A549 (cell line): ENCODE measurements at regions not wholly inside any gene's neighbourhood (a gene's known extent, or its start where the extent isn't known, plus 50 kb on each side); places are given as distances from the start of the nearest gene placed in this dataset.
A peak's percentile ranks its signal among the peaks of the same experiment; 100 is the strongest.

Experiments
- ATAC-seq, 2 experiments: fragments of 200-7000 bp in 1 of 2; fragments of >200 bp in 1 of 2; cut with Nextera tagmentation in 1 of 2; cut with Tn5 transposase in 1 of 2; 3 replicates each; pipeline versions ENCODE4 v1.8.0 to v1.9.1; 2018 to 2020; ENCODE audit warnings: mild to moderate bottlenecking in 1 of 2, moderate library complexity in 1 of 2
- CTCF ChIA-PET: fragments of 300-600 bp; sonication (Branson Sonifier 250); formaldehyde crosslinking; extraction: SDS; loops from one replicate; lab custom pipeline; 2021; ENCODE audit warnings: antibody characterized with exemption, inconsistent platforms; lab: Yijun Ruan, JAX
- POLR2A ChIA-PET: fragments of 350-600 bp; formaldehyde crosslinking; extraction: SDS; loops from one replicate; lab custom pipeline; 2021; ENCODE audit warnings: antibody characterized with exemption, inconsistent platforms; lab: Yijun Ruan, JAX
- DNase-seq, 2 experiments: peaks; one replicate each; pipeline versions ENCODE4 v3.0.0 to v3.0.0-alpha.2; 2011 to 2016; ENCODE audit warnings: low read depth in 1 of 2, low spot score in 1 of 2
- FAIRE-seq: peaks from 2 replicates; lab custom pipeline; 2011; peaks lifted over from hg19 to GRCh38; lab: Jason Lieb, UNC
- H3K27ac ChIP-seq, 2 experiments: fragments of >200 bp; sonication (Bioruptor Twin); formaldehyde crosslinking; 3 replicates each; pipeline ENCODE4 v1.5.1; 2016 to 2017
- H3K4me1 ChIP-seq: fragments of >200 bp; sonication (Bioruptor Twin); formaldehyde crosslinking; 3 replicates; pipeline ENCODE4 v1.6.1; 2016
- H3K4me2 ChIP-seq: fragments of >200 bp; sonication (Bioruptor Twin); formaldehyde crosslinking; 3 replicates; pipeline ENCODE4 v1.6.1; 2016
- H3K4me3 ChIP-seq: fragments of >200 bp; sonication (Bioruptor Twin); formaldehyde crosslinking; 3 replicates; pipeline ENCODE4 v1.5.1; 2016
- H3K9me3 ChIP-seq: fragments of >200 bp; sonication (Bioruptor Twin); formaldehyde crosslinking; 3 replicates; pipeline ENCODE4 v1.6.1; 2016
- ATOH8 ChIP-seq: fragments of 250-450 bp; sonication (Bioruptor Pico); IDR thresholded peaks from 2 replicates; pipeline ENCODE4 v1.5.0; 2020; ENCODE audit warnings: low read depth, mild to moderate bottlenecking, moderate library complexity
- BCL3 ChIP-seq: fragments of >200 bp; sonication (Bioruptor Twin); formaldehyde crosslinking; IDR thresholded peaks from 3 replicates; pipeline ENCODE4 v1.6.1; 2016
- CEBPB ChIP-seq, 2 experiments: fragments of >200 bp in 1 of 2; sonication (Bioruptor Twin) in 1 of 2; formaldehyde crosslinking in 1 of 2; IDR thresholded peaks; 2 replicates each; pipeline ENCODE4 v1.6.1; 2012 to 2016
- E2F6 ChIP-seq: IDR thresholded peaks from 2 replicates; pipeline ENCODE4 v1.6.1; 2012; ENCODE audit warnings: low read depth, borderline replicate concordance
- EHF ChIP-seq: fragments of 250-450 bp; sonication (Bioruptor Pico); IDR thresholded peaks from 2 replicates; pipeline ENCODE4 v1.5.0; 2020; ENCODE audit warnings: mild to moderate bottlenecking
- EP300 ChIP-seq, 2 experiments: fragments of >200 bp; sonication (Bioruptor Twin); formaldehyde crosslinking; IDR thresholded peaks; 2 replicates in 1 of 2; 3 replicates in 1 of 2; pipeline ENCODE4 v1.6.1; 2016 to 2017
- ESRRA ChIP-seq: fragments of 150-350 bp; IDR thresholded peaks from 2 replicates; pipeline ENCODE4 v1.6.1; 2014; ENCODE audit warnings: mild to moderate bottlenecking, low read length, borderline replicate concordance
- FOSL2 ChIP-seq, 2 experiments: fragments of 450-650 bp in 1 of 2; fragments of >200 bp in 1 of 2; sonication (Bioruptor Twin) in 1 of 2; formaldehyde crosslinking; IDR thresholded peaks; 2 replicates each; pipeline versions ENCODE4 v1.5.0 to v1.6.1; 2016 to 2020; ENCODE audit warnings: mild to moderate bottlenecking in 1 of 2, moderate library complexity in 1 of 2
- FOXS1 ChIP-seq: fragments of 250-450 bp; sonication (Bioruptor Pico); IDR thresholded peaks from 2 replicates; pipeline ENCODE4 v1.5.0; 2020; ENCODE audit warnings: mild to moderate bottlenecking, moderate library complexity
- GATA3 ChIP-seq: IDR thresholded peaks from 2 replicates; pipeline ENCODE4 v1.6.1; 2012; ENCODE audit warnings: borderline replicate concordance
- HEYL ChIP-seq: fragments of 250-450 bp; sonication (Bioruptor Pico); IDR thresholded peaks from 2 replicates; pipeline ENCODE4 v1.8.0; 2021; ENCODE audit warnings: mild to moderate bottlenecking, moderate library complexity
- HOXB13 ChIP-seq: fragments of 250-450 bp; sonication (Bioruptor Pico); IDR thresholded peaks from 2 replicates; pipeline ENCODE4 v1.5.0; 2020; ENCODE audit warnings: low read depth, mild to moderate bottlenecking, moderate library complexity
- HOXB5 ChIP-seq: fragments of 250-450 bp; sonication (Bioruptor Pico); IDR thresholded peaks from 2 replicates; pipeline ENCODE4 v1.5.0; 2020; ENCODE audit warnings: mild to moderate bottlenecking, moderate library complexity
- JUN ChIP-seq, 2 experiments: fragments of >200 bp; sonication (Bioruptor Twin); formaldehyde crosslinking; IDR thresholded peaks; 2 replicates in 1 of 2; 3 replicates in 1 of 2; pipeline ENCODE4 v1.6.1; 2016 to 2017
- JUNB ChIP-seq: fragments of >200 bp; sonication (Bioruptor Twin); formaldehyde crosslinking; IDR thresholded peaks from 2 replicates; pipeline ENCODE4 v1.6.1; 2016
- KDM5A ChIP-seq: fragments of 200-600 bp; sonication (generic); IDR thresholded peaks from 2 replicates; pipeline ENCODE4 v1.6.1; 2016; ENCODE audit warnings: antibody characterized with exemption, mild to moderate bottlenecking
- MAX ChIP-seq: IDR thresholded peaks from 2 replicates; pipeline ENCODE4 v1.6.1; 2012
- NR3C1 ChIP-seq: fragments of >200 bp; sonication (Bioruptor Twin); formaldehyde crosslinking; IDR thresholded peaks from 3 replicates; pipeline ENCODE4 v1.6.1; 2017
- PHF8 ChIP-seq: fragments of 200-600 bp; sonication (generic); IDR thresholded peaks from 2 replicates; pipeline ENCODE4 v1.6.1; 2016; ENCODE audit warnings: low read depth, mild to moderate bottlenecking, antibody characterized with exemption, moderate library complexity, borderline replicate concordance
- POLR2AphosphoS2 ChIP-seq: conservative IDR thresholded peaks from 2 replicates; pipeline ENCODE4 v1.6.1; 2012; ENCODE audit warnings: low read length, improper control_type of control experiment, inconsistent platforms
- RAD21 ChIP-seq, 2 experiments: fragments of >200 bp in 1 of 2; sonication (Bioruptor Twin) in 1 of 2; formaldehyde crosslinking in 1 of 2; IDR thresholded peaks in 1 of 2; conservative IDR thresholded peaks in 1 of 2; 2 replicates in 1 of 2; 3 replicates in 1 of 2; pipeline ENCODE4 v1.6.1; 2012 to 2018; ENCODE audit warnings: inconsistent platforms in 1 of 2
- RARB ChIP-seq: fragments of 250-450 bp; sonication (Bioruptor Pico); IDR thresholded peaks from 2 replicates; pipeline ENCODE4 v1.8.0; 2021; ENCODE audit warnings: mild to moderate bottlenecking, moderate library complexity
- RNF2 ChIP-seq: fragments of 200-600 bp; sonication (generic); IDR thresholded peaks from 2 replicates; pipeline ENCODE4 v1.6.1; 2016; ENCODE audit warnings: low read depth, mild to moderate bottlenecking, antibody characterized with exemption, moderate library complexity, borderline replicate concordance
- SREBF2 ChIP-seq: fragments of 450-650 bp; IDR thresholded peaks from 2 replicates; pipeline ENCODE4 v1.6.1; 2014; ENCODE audit warnings: mild to moderate bottlenecking, moderate library complexity
- TFCP2L1 ChIP-seq: fragments of 250-450 bp; sonication (Bioruptor Pico); IDR thresholded peaks from 2 replicates; pipeline ENCODE4 v1.5.0; 2021; ENCODE audit warnings: mild to moderate bottlenecking
- ZNF302 ChIP-seq: fragments of 250-450 bp; sonication (Bioruptor Pico); IDR thresholded peaks from 2 replicates; pipeline ENCODE4 v1.9.0; 2021; ENCODE audit warnings: inconsistent platforms, mild to moderate bottlenecking, moderate library complexity
- ZSCAN20 ChIP-seq: fragments of 250-450 bp; sonication (Bioruptor Pico); IDR thresholded peaks from 2 replicates; pipeline ENCODE4 v1.8.0; 2022; ENCODE audit warnings: mild to moderate bottlenecking, moderate library complexity
- WGBS: methylation state at CpG from one replicate; pipeline ENCODE4 v1.1.6; 2017; ENCODE audit errors: missing lambda C conversion rate; 5-methylcytosine and 5-hydroxymethylcytosine counted together

- H3K4me2 ChIP-seq = peak overlapping the region; percentile 60
- WGBS = 6% methylated on average over 5 of the region's 5 CpGs
- H3K27ac ChIP-seq = peak overlapping the region; percentile 80 to 89
- DNase-seq (peak in 1 of 2 experiments; percentile 88), ATAC-seq (peak; percentile 32 to 72; a peak in 5 of 6 replicates), FAIRE-seq (peak; percentile 85)
- TF ChIP-seq HOXB13 (CRISPR knock-in tag) (peak; percentile 43; the same call in 1 of the 2 replicates), SREBF2 (no peak), HOXB5 (CRISPR knock-in tag) (0 out of 2 replicates have a peak, but pooled peaks have one; percentile 31), EP300 (IDR thresholded peaks at IDR 0.05) (peak; percentile 78 to 86; a peak in 3 of 5 replicates), JUNB (peak; percentile 81), EHF (CRISPR knock-in tag) (0 out of 2 replicates have a peak, but pooled peaks have one; percentile 12), KDM5A (no peak), ZSCAN20 (peak; percentile 77), RAD21 (conservative IDR thresholded peaks at IDR 0.05 in 1 of 2, IDR thresholded peaks at IDR 0.05 in 1 of 2) (peak in 1 of 2 experiments; percentile 34; a peak in 1 of 5 replicates), MAX (peak; percentile 83), CEBPB (IDR thresholded peaks at IDR 0.05) (peak in 1 of 2 experiments; percentile 81; a peak in 2 of 4 replicates), RNF2 (no peak), GATA3 (peak; percentile 42; the same call in 1 of the 2 replicates), NR3C1 (no peak), ZNF302 (CRISPR knock-in tag) (no peak), ESRRA (no peak), ATOH8 (CRISPR knock-in tag) (peak; percentile 67; the same call in 1 of the 2 replicates), POLR2AphosphoS2 (no peak), E2F6 (peak; percentile 36; the same call in 1 of the 2 replicates), JUN (IDR thresholded peaks at IDR 0.05) (peak; percentile 67 to 83; a peak in 4 of 5 replicates), HEYL (CRISPR knock-in tag) (0 out of 2 replicates have a peak, but pooled peaks have one; percentile 58), FOXS1 (CRISPR knock-in tag) (peak; percentile 70; the same call in 1 of the 2 replicates), PHF8 (no peak), FOSL2 (IDR thresholded peaks at IDR 0.05) (peak; percentile 71), FOSL2 (CRISPR knock-in tag; IDR thresholded peaks at IDR 0.05) (peak; percentile 78), TFCP2L1 (CRISPR knock-in tag) (no peak), BCL3 (0 out of 3 replicates have a peak, but pooled peaks have one; percentile 40), RARB (peak; percentile 68; the same call in 1 of the 2 replicates)
- H3K4me3 ChIP-seq = no peak overlapping the region
- POLR2A ChIA-PET = interaction anchor here (1.8 to 3.5 kb wide), 2 partner anchors 69 to 158 kb away, joined by 6 to 25 read pairs; no protein-coding TSS in a partner anchor
- peaks cover 40% of the 10 kb centered on the region for H3K4me1 ChIP-seq
- H3K9me3 ChIP-seq = peaks cover 15% of the 10 kb centered on the region
- CTCF ChIA-PET = interaction anchor here (0.7 to 6.8 kb wide), 10 partner anchors 10 to 200 kb away, joined by 3 to 55 read pairs (median 8); partner anchors contain the start of gene NAA20
Observed at GRCh38 chr20:19817017-19817416, 59.0 kb downstream of the RIN2 start.
